Spleen (tissue), 7 donors: ENCODE measurements at regions not wholly inside any gene's neighbourhood (a gene's known extent, or its start where the extent isn't known, plus 50 kb on each side); places are given as distances from the start of the nearest gene placed in this dataset.

Experiments used
- POLR2A ChIP-seq, 3 donors: fragments of 450-650 bp; IDR thresholded peaks; one replicate each; pipeline ENCODE4 v1.5.1; 2017; ENCODE audit warnings: antibody characterized with exemption in 3 of 3, mild to moderate bottlenecking in 1 of 3
- POLR2AphosphoS5 ChIP-seq, 3 donors: sonication (generic); formaldehyde crosslinking; IDR thresholded peaks; one replicate each; pipeline ENCODE4 v1.5.1; 2017; ENCODE audit warnings: antibody characterized with exemption in 3 of 3
- TF ChIP-seq, protein P1 (sequence below), 11 experiments: fragments of 200-600 bp in 7 of 11; fragments of 450-650 bp in 4 of 11; sonication (generic) in 4 of 11; IDR thresholded peaks in 8 of 11; conservative IDR thresholded peaks in 3 of 11; 1 replicate in 7 of 11; 2 replicates in 4 of 11; pipeline versions ENCODE4 v1.4.0 to v1.8.0; 2016 to 2021; ENCODE audit warnings: antibody characterized with exemption in 11 of 11, inconsistent platforms in 4 of 11, mild to moderate bottlenecking in 1 of 11
- donor health status: DM: no; HTN: no; CAD: no; lungs with moderate emphysema.
- donor health status: DM: no; HTN: no; CAD: no.
- donor health status: DM: no; HTN: no; CAD: no.

DNA sequence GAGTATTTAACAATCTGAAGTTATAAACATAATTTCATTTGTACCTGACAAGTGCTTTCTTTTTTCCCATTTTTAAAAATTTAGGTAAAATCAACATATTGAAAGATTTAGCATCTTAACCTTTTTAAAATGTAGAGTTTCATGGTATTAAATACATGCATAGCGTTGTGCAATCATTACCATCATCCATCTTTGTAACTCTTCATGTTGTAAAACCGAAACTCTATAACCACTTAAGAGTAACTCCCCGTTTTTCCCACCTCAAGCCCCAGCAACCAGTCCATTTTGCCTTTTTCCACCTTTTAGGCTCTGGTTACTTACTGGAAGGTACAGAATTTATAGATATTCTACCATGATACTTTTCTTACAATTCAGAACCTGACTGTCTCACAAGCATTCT lies 892.5 kb downstream of the DNAJB9 start:
- TF ChIP-seq, protein P1, sequence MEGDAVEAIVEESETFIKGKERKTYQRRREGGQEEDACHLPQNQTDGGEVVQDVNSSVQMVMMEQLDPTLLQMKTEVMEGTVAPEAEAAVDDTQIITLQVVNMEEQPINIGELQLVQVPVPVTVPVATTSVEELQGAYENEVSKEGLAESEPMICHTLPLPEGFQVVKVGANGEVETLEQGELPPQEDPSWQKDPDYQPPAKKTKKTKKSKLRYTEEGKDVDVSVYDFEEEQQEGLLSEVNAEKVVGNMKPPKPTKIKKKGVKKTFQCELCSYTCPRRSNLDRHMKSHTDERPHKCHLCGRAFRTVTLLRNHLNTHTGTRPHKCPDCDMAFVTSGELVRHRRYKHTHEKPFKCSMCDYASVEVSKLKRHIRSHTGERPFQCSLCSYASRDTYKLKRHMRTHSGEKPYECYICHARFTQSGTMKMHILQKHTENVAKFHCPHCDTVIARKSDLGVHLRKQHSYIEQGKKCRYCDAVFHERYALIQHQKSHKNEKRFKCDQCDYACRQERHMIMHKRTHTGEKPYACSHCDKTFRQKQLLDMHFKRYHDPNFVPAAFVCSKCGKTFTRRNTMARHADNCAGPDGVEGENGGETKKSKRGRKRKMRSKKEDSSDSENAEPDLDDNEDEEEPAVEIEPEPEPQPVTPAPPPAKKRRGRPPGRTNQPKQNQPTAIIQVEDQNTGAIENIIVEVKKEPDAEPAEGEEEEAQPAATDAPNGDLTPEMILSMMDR (IDR thresholded peaks at IDR 0.05 in 8 of 11, conservative IDR thresholded peaks at IDR 0.05 in 3 of 11), result no peak
- no peak for TF ChIP-seq POLR2AphosphoS5 (IDR thresholded peaks at IDR 0.05)
- TF ChIP-seq POLR2A (IDR thresholded peaks at IDR 0.05), result no peak
